ENCODE measurements at regions not wholly inside any gene's neighbourhood (a gene's known extent, or its start where the extent isn't known, plus 50 kb on each side); places are given as distances from the start of the nearest gene placed in this dataset.

- no peak for DNase-seq (ENCODE audit: low read depth)
Measured at GRCh38 chr1:181858135-181858534, 203.4 kb downstream of the ZNF648 start.
